Neuronal stem cell (in vitro differentiated cells): ENCODE measurements at regions not wholly inside any gene's neighbourhood (a gene's known extent, or its start where the extent isn't known, plus 50 kb on each side); places are given as distances from the start of the nearest gene placed in this dataset.

ENCODE experiments used
- DNase-seq: peaks from one replicate; pipeline ENCODE4 v3.0.0-alpha.2; 2013; ENCODE audit warnings: low spot score
- H2AFZ ChIP-seq: one replicate; pipeline ENCODE4 v1.6.1; 2013; ENCODE audit warnings: mild to moderate bottlenecking, low read length, inconsistent platforms
- H2AK5ac ChIP-seq: 2 replicates; pipeline ENCODE4 v1.6.1; 2013; ENCODE audit warnings: low read depth, mild to moderate bottlenecking, inconsistent platforms, low read length, moderate library complexity, mixed read lengths
- H2BK120ac ChIP-seq: 2 replicates; pipeline ENCODE4 v1.6.1; 2013; ENCODE audit warnings: low read depth, mild to moderate bottlenecking, inconsistent platforms, low read length, moderate library complexity, mixed read lengths
- H2BK12ac ChIP-seq: one replicate; pipeline ENCODE4 v1.6.1; 2013; ENCODE audit warnings: low read length, inconsistent platforms
- H2BK15ac ChIP-seq: 2 replicates; pipeline ENCODE4 v1.6.1; 2013; ENCODE audit warnings: mild to moderate bottlenecking, low read length, inconsistent platforms, mixed read lengths
- H2BK5ac ChIP-seq: one replicate; pipeline ENCODE4 v1.6.1; 2013; ENCODE audit warnings: inconsistent platforms, mild to moderate bottlenecking, low read length, moderate library complexity
- H3K14ac ChIP-seq: one replicate; pipeline ENCODE4 v1.6.1; 2013; ENCODE audit warnings: low read length, inconsistent platforms
- H3K18ac ChIP-seq: 2 replicates; pipeline ENCODE4 v1.6.1; 2013; ENCODE audit warnings: low read length, inconsistent platforms
- H3K23ac ChIP-seq: 2 replicates; pipeline ENCODE4 v1.6.1; 2013; ENCODE audit warnings: low read depth, mild to moderate bottlenecking, mixed read lengths, low read length, inconsistent platforms; ENCODE audit not compliant: poor library complexity
- H3K27ac ChIP-seq: replicated peaks from 3 replicates; pipeline ENCODE4 v1.5.1; 2013; ENCODE audit warnings: low read length, inconsistent platforms
- H3K27me3 ChIP-seq, 3 experiments: 2 replicates each; pipeline ENCODE4 v1.6.1; 2013; ENCODE audit warnings: low read length in 3 of 3, mild to moderate bottlenecking in 2 of 3, inconsistent platforms in 1 of 3, low read depth in 1 of 3, mixed read lengths in 1 of 3, moderate library complexity in 1 of 3; ENCODE audit not compliant: control insufficient read depth in 3 of 3, insufficient read depth in 3 of 3
- H3K36me3 ChIP-seq, 2 donors: replicated peaks in 1 of 2; 2 replicates each; pipeline ENCODE4 v1.6.1; 2013; ENCODE audit warnings: low read length in 2 of 2; ENCODE audit not compliant: control insufficient read depth in 2 of 2, insufficient read depth in 2 of 2
- H3K4ac ChIP-seq: 2 replicates; pipeline ENCODE4 v1.6.1; 2013; ENCODE audit warnings: inconsistent platforms, mild to moderate bottlenecking, low read length, moderate library complexity
- H3K4me1 ChIP-seq, 2 donors: 1 replicate in 1 of 2; 2 replicates in 1 of 2; pipeline ENCODE4 v1.6.1; 2013; ENCODE audit warnings: low read length in 2 of 2, low read depth in 1 of 2; ENCODE audit not compliant: control insufficient read depth in 2 of 2, insufficient read depth in 1 of 2
- H3K4me2 ChIP-seq: one replicate; pipeline ENCODE4 v1.6.1; 2013; ENCODE audit warnings: mild to moderate bottlenecking, low read length, inconsistent platforms; ENCODE audit not compliant: insufficient read depth, poor library complexity, severe bottlenecking
- H3K4me3 ChIP-seq, 2 donors: 2 replicates each; pipeline ENCODE4 v1.5.1; 2013; ENCODE audit warnings: low read length in 2 of 2, mild to moderate bottlenecking in 2 of 2, inconsistent platforms in 1 of 2, moderate library complexity in 1 of 2
- H3K79me1 ChIP-seq: one replicate; pipeline ENCODE4 v1.6.1; 2013; ENCODE audit warnings: low read depth, mild to moderate bottlenecking, inconsistent platforms, low read length, moderate library complexity
- H3K9ac ChIP-seq: one replicate; pipeline ENCODE4 v1.6.1; 2013; ENCODE audit warnings: mild to moderate bottlenecking, low read depth, low read length, inconsistent platforms; ENCODE audit not compliant: poor library complexity
- H3K9me3 ChIP-seq, 2 donors: replicated peaks in 1 of 2; 2 replicates each; pipeline versions ENCODE3 to v1.6.1; 2013; ENCODE audit warnings: low read length in 2 of 2, mild to moderate bottlenecking in 2 of 2, inconsistent platforms in 1 of 2, low read depth in 1 of 2, mixed read lengths in 1 of 2, moderate library complexity in 1 of 2; ENCODE audit not compliant: control insufficient read depth in 2 of 2, insufficient read depth in 1 of 2
- H4K8ac ChIP-seq: one replicate; pipeline ENCODE4 v1.6.1; 2013; ENCODE audit warnings: low read depth, mild to moderate bottlenecking, inconsistent platforms, low read length, moderate library complexity
- H4K91ac ChIP-seq: one replicate; pipeline ENCODE4 v1.6.1; 2013; ENCODE audit warnings: low read length, low read depth, mild to moderate bottlenecking, inconsistent platforms; ENCODE audit not compliant: poor library complexity
- WGBS, 2 donors: extraction: QIAGEN DNeasy Blood & Tissue Kit; methylation state at CpG; one replicate each; pipeline ENCODE4 v1.1.7; 2013; ENCODE audit warnings: missing lambda C conversion rate in 2 of 2, mixed read lengths in 1 of 2; ENCODE audit not compliant: insufficient read length in 2 of 2, insufficient replicate concordance in 1 of 2; ENCODE audit errors: extremely low coverage in 2 of 2; 5-methylcytosine and 5-hydroxymethylcytosine counted together

DNA sequence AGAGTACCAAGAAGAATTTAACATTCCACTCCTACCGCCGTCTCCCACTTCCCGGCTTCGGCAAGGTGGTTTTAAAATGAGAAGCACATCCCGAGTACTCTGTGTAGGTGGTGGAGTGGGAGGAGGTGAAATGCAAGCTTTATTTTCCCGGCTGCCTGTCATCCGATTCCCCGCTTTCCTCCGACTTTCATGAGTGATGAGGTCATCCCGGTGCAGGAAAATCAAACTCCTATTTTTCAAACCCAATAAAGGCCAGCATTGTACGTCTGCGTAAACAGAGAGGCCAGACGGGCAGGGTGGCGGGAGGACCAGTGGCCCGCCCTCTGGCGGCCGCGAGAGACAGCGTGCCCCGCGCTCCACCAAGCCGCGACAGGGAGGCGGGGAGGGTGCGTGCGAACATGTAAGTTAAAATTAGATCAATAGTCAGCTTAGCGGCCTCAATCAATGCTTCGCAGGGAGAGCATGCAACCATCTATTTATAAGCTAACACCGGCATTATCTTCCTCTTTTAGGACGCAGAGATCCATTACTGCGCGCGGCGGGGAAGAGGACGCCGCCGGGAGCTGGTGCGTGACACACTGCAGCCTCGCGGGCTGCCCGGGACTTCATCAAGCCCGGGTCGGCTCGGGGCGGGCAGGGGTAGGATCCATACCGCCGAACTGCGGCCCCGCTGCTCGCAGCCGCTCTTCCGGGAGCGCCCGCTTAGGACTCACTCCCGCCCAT, 163.3 kb downstream of the CD47 start:
- Histone ChIP-seq H3K4me2 (peak overlapping the region; percentile 88), H2BK15ac (no peak overlapping the region), H3K27me3 (peaks cover 0 to 6% (median 0%) of the 10 kb centered on the region in 3 experiments), H3K27ac (no peak overlapping the region), H4K91ac (no peak overlapping the region), H3K14ac (no peak overlapping the region), H3K4me3 (peak overlapping the region; percentile 40 to 82), H2BK5ac (no peak overlapping the region), H3K36me3 (no peaks in the 10 kb centered on the region), H3K9ac (no peak overlapping the region), H3K4ac (no peak overlapping the region), H3K9me3 (peaks cover 0 to 12% of the 10 kb centered on the region in 2 donors), H2BK12ac (no peak overlapping the region), H3K18ac (peak overlapping the region; percentile 94), H3K23ac (no peak overlapping the region), H4K8ac (no peak overlapping the region), H2AK5ac (no peak overlapping the region), H3K4me1 (peaks cover 4 to 6% of the 10 kb centered on the region in 2 donors), H2AFZ (peak overlapping the region; percentile 86), H3K79me1 (no peaks in the 10 kb centered on the region), H2BK120ac (no peak overlapping the region)
- no CpG with 5 or more reads among the region's 55 CpGs for WGBS, 2 donors
- DNase-seq, result peak; percentile 54

DNA sequence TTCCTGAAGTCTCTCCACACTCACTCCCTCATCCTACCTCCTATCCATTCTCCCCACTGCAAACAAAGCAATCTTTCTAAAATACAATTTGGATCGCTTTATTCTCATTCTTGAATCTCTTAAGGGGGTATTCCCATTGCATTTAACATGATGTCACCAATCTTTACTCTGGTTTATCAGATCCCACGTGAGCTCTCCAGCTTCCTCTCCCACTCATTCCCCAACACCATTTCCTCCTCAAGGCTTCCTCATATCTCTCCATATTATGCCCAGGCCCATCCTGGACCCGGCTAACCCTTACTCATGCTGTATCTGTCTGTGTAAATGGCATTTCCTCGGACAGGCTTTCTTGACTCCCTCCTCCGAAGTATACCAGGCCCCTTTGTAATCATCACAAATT, 165.0 kb downstream of the CD47 start:
- Histone ChIP-seq H3K4me2 (no peak overlapping the region), H3K4ac (no peak overlapping the region), H3K36me3 (no peaks in the 10 kb centered on the region), H3K9ac (no peak overlapping the region), H2BK5ac (no peak overlapping the region), H4K91ac (no peak overlapping the region), H4K8ac (no peak overlapping the region), H2BK12ac (no peak overlapping the region), H3K23ac (no peak overlapping the region), H3K18ac (no peak overlapping the region), H3K4me1 (peaks cover 4 to 6% of the 10 kb centered on the region in 2 donors), H3K27me3 (peaks cover 0 to 6% (median 0%) of the 10 kb centered on the region in 3 experiments), H3K79me1 (no peaks in the 10 kb centered on the region), H2BK120ac (no peak overlapping the region), H3K4me3 (no peak overlapping the region), H3K9me3 (peaks cover 0 to 12% of the 10 kb centered on the region in 2 donors), H2AK5ac (no peak overlapping the region), H3K27ac (no peak overlapping the region), H3K14ac (no peak overlapping the region), H2BK15ac (no peak overlapping the region), H2AFZ (no peak overlapping the region)
- DNase-seq, result no peak
- 100% methylated on average over 1 of the region's 5 CpGs; no CpG with 5 or more reads in 1 of the 2 donors for WGBS, 2 donors

DNA sequence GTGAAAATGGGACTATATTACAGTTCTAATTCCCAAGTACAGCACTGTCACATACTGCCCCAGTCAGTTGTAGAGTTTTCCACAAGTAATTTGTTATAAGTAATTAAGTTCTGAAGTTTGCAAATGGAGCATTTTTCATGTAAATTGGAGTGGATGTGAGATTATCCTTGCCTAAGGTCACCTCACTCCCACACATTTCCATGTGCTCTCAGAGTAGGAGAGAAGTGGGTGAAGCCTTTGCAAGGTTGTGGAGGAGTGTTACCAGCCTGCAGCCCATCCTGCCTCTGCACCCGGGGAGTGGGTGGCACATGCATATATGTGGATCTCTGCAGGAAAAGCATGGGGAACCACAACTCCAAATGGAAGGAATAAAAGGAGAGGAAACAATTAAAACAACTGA, 169.8 kb downstream of the CD47 start:
- Histone ChIP-seq H2AFZ (no peak overlapping the region), H2BK5ac (no peak overlapping the region), H4K8ac (no peak overlapping the region), H3K23ac (no peak overlapping the region), H3K9ac (no peak overlapping the region), H2AK5ac (no peak overlapping the region), H3K4me3 (no peak overlapping the region), H2BK15ac (no peak overlapping the region), H3K27me3 (peaks cover 0 to 2% (median 0%) of the 10 kb centered on the region in 3 experiments), H3K4me1 (peaks cover 0 to 4% of the 10 kb centered on the region in 2 donors), H3K79me1 (no peaks in the 10 kb centered on the region), H4K91ac (no peak overlapping the region), H2BK12ac (no peak overlapping the region), H3K27ac (no peak overlapping the region), H3K4me2 (no peak overlapping the region), H2BK120ac (no peak overlapping the region), H3K9me3 (peaks cover 0 to 11% of the 10 kb centered on the region in 2 donors), H3K4ac (no peak overlapping the region), H3K14ac (no peak overlapping the region), H3K18ac (no peak overlapping the region), H3K36me3 (no peaks in the 10 kb centered on the region)
- no CpG with 5 or more reads among the region's 1 CpG for WGBS, 2 donors
- DNase-seq, result no peak

DNA sequence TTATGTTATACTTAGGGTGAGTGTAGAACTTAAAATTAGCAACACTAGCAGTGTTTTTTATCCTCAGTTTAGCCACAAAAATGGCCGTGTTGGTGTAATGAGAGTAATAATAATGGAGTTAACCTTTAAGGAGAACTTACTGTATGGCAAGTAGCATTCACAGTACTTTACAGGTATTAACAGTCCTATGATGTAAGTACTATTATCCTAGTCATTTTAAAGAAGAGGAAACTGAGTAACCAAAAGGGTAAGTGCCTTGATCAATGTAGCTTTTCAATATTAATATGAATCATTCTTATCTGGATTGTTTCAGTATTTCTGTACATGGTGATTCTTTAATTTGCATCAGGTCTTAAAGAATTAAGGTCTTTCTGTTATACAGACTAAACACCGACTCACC, 170.3 kb downstream of the CD47 start:
- Histone ChIP-seq H3K4me2 (no peak overlapping the region), H3K23ac (no peak overlapping the region), H2BK12ac (no peak overlapping the region), H3K4me1 (peaks cover 0 to 4% of the 10 kb centered on the region in 2 donors), H2AK5ac (no peak overlapping the region), H2BK120ac (no peak overlapping the region), H3K27ac (no peak overlapping the region), H2AFZ (no peak overlapping the region), H4K8ac (no peak overlapping the region), H3K4me3 (no peak overlapping the region), H3K4ac (no peak overlapping the region), H2BK15ac (no peak overlapping the region), H3K14ac (no peak overlapping the region), H2BK5ac (no peak overlapping the region), H3K18ac (no peak overlapping the region), H3K9me3 (peaks cover 0 to 6% of the 10 kb centered on the region in 2 donors), H3K36me3 (no peaks in the 10 kb centered on the region), H3K27me3 (peaks cover 0 to 2% (median 0%) of the 10 kb centered on the region in 3 experiments), H4K91ac (no peak overlapping the region), H3K9ac (no peak overlapping the region), H3K79me1 (no peaks in the 10 kb centered on the region)
- WGBS, 2 donors, result no CpG with 5 or more reads among the region's 2 CpGs
- DNase-seq, result no peak
